Iris pigment epithelial cell (primary cell): ENCODE measurements at regions not wholly inside any gene's neighbourhood (a gene's known extent, or its start where the extent isn't known, plus 50 kb on each side); places are given as distances from the start of the nearest gene placed in this dataset.

ENCODE experiments used
- DNase-seq: peaks from one replicate; pipeline ENCODE4 v3.0.0-alpha.2; 2011; ENCODE audit warnings: low read depth

GRCh38 chr16:86868070-86868469 is 289.7 kb downstream of the FOXL1 start:
- DNase-seq = no peak

GRCh38 chr16:86868786-86869185 is 290.4 kb downstream of the FOXL1 start:
- no peak for DNase-seq

- DNase-seq = no peak
These were observed 291.1 kb downstream of the FOXL1 start for GRCh38 chr16:86869288-86870022.

GRCh38 chr16:86870380-86870779 is 292.0 kb downstream of the FOXL1 start:
- DNase-seq = no peak

- no peak for DNase-seq
These were observed 293.8 kb downstream of the FOXL1 start for GRCh38 chr16:86872131-86872530.

GRCh38 chr16:86872833-86873232 is 294.5 kb downstream of the FOXL1 start:
- DNase-seq = no peak

GRCh38 chr16:86874141-86874540 is 295.8 kb downstream of the FOXL1 start:
- DNase-seq = peak; percentile 16

- no peak for DNase-seq
These were observed 298.1 kb downstream of the FOXL1 start for GRCh38 chr16:86876499-86876898.

GRCh38 chr16:86877108-86877507 is 298.8 kb downstream of the FOXL1 start:
- no peak for DNase-seq

GRCh38 chr16:86877835-86878234 is 299.5 kb downstream of the FOXL1 start:
- no peak for DNase-seq

GRCh38 chr16:86878236-86879080 is 300.1 kb downstream of the FOXL1 start:
- no peak for DNase-seq

- no peak for DNase-seq
These were observed 300.9 kb downstream of the FOXL1 start for GRCh38 chr16:86879268-86879667.

GRCh38 chr16:86880316-86881117 is 302.2 kb downstream of the FOXL1 start:
- peak; percentile 39 for DNase-seq

GRCh38 chr16:86881118-86881510 is 302.8 kb downstream of the FOXL1 start:
- DNase-seq = no peak

GRCh38 chr16:86881861-86882273 is 303.5 kb downstream of the FOXL1 start:
- no peak for DNase-seq

GRCh38 chr16:86882586-86883280 is 304.4 kb downstream of the FOXL1 start:
- peak; percentile 73 for DNase-seq

- no peak for DNase-seq
These were observed 305.4 kb downstream of the FOXL1 start for GRCh38 chr16:86883583-86884389.

GRCh38 chr16:86884390-86884650 is 306.0 kb downstream of the FOXL1 start:
- no peak for DNase-seq

GRCh38 chr16:86885139-86885538 is 306.8 kb downstream of the FOXL1 start:
- DNase-seq = no peak

GRCh38 chr16:86886651-86887050 is 308.3 kb downstream of the FOXL1 start:
- DNase-seq = peak; percentile 18

GRCh38 chr16:86887416-86887815 is 309.1 kb downstream of the FOXL1 start:
- DNase-seq = no peak
